HUDEP-2 (cell line): ENCODE measurements at regions not wholly inside any gene's neighbourhood (a gene's known extent, or its start where the extent isn't known, plus 50 kb on each side); places are given as distances from the start of the nearest gene placed in this dataset.
"Not testable (repeated sequence)": the region's sequence is repeated elsewhere in the genome, so short reads cannot be mapped to it uniquely, and the experiment has no call there.

Source experiments
- DNase-seq, 76 experiments: peaks; one replicate each; lab custom pipeline; 2025; ENCODE audit not compliant: unreplicated experiment in 76 of 76; lab: John Stamatoyannopoulos, UW

- no peak for DNase-seq
Measured at GRCh38 chr6:872570-873125, 179.7 kb upstream of the EXOC2 start.

DNA sequence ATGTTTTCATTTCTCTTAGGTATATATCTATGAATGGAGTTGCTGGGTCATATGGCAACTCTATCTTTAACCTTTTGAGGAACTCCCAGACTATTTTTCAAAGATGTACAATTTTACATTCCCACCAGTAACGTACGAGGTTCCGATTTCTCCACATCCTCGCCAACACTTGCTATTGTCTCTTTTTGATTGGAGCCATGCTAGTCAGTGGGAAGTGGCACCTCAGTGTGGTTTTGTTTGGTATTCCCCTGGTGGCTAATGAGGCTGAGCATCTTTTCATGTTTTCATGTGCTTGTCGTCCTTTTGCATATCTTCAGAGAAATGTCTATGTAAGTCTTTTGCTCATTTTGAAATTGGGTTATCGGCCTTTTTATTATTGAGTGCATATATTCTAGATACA lies 178.6 kb upstream of the EXOC2 start:
- no peak for DNase-seq

GRCh38 chr6:870096-870495 lies 177.2 kb upstream of the EXOC2 start:
- no peak for DNase-seq

DNA sequence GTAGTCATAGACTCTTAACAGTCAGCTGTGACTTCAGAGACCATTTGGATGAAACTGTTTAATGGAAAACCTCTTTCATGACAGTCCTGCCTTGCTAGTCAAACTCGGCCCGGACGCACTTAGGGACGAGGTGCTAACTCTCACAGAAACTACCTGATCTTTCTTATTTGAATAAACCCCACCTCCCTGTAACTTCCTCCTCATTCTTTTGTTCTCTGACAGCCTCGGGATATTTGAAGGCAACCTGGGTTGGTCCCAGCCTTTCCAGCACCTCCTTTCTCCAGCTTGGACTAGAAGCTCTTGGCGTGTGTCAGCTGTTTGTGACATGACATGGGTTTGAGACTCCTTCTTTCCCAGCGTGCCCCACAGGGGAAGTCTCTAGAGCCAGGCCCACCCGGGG lies 175.3 kb upstream of the EXOC2 start:
- no peak for DNase-seq

DNA sequence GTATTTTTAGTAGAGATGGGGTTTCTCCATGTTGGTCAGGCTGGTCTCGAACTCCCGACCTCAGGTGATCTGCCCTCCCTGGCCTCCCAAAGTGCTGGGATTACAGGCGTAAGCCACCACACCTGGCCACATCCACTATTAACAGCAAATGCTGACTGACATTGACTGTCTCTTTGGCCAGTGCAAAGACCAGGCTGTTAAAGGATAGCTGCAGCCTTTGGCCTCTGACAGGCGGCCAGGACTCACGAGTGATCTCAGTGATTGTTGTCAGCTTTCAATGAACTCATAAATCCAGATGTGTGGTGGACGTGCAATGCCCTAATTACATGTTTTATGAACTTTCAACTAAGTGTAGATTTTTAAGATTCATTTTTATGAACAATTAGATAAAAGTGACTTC lies 174.4 kb upstream of the EXOC2 start:
- no peak for DNase-seq

DNA sequence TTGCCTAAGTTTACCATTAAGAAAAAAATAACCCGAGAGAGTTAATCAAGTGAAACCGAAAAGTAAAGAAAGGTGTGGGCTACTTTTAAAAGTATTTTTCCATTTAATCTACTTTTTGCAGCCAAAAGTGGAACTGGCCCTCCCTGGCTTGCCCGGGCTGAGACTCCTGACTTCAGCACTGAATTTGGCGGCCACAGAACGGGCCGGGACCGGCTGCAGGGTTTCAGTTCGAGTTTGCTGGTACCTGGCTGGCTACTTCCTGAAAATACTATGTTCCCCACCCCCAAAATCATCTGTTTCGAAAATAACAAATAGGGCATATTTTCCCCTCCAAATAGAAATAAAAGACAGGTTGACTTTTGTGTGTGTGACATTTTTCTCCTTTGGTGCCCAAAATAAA lies 173.4 kb upstream of the EXOC2 start:
- DNase-seq = no peak

DNA sequence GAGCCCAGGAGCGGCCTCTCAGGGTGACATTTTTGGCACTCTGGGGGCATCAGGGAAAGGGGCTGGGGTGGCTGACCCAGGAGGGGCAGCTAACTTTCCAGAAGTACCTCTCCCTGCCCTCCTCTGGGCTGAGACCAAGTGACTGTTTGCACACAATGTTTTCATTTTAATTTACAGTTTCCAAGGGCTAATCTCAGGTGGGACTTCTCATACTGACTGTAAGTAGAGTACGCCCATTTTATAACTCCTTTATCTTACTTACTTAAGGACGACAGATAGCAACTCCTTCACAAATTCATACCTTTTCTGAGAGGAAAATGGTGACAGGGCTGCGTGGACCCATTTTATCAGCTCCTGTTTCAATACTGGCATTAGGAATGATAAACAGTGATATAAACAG lies 172.9 kb upstream of the EXOC2 start:
- DNase-seq = no peak

- no peak for DNase-seq
Measured at GRCh38 chr6:863831-864230, 170.9 kb upstream of the EXOC2 start.

GRCh38 chr6:863127-863526 lies 170.2 kb upstream of the EXOC2 start:
- not testable (repeated sequence) for DNase-seq

- DNase-seq = no peak
Measured at GRCh38 chr6:859936-860335, 167.0 kb upstream of the EXOC2 start.

GRCh38 chr6:854406-855118 lies 161.6 kb upstream of the EXOC2 start:
- DNase-seq = no peak

DNA sequence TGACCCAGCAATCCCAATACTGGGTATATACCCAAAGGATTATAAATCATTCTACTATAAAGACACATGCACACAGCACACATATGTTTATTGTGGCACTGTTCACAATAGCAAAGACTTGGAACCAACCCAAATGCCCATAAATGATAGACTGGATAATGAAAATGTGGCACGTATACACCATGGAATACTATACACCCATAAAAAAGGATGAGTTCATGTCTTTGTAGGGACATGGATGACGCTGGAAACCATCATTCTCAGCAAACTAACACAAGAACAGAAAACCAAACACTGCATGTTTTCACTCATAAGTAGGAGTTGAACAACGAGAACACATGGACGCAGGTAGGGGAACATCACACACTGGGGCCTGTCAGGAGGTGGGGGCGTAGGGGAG lies 159.3 kb upstream of the EXOC2 start:
- DNase-seq = not testable (repeated sequence)

- DNase-seq = no peak
Measured at GRCh38 chr6:849075-849506, 156.2 kb upstream of the EXOC2 start.

DNA sequence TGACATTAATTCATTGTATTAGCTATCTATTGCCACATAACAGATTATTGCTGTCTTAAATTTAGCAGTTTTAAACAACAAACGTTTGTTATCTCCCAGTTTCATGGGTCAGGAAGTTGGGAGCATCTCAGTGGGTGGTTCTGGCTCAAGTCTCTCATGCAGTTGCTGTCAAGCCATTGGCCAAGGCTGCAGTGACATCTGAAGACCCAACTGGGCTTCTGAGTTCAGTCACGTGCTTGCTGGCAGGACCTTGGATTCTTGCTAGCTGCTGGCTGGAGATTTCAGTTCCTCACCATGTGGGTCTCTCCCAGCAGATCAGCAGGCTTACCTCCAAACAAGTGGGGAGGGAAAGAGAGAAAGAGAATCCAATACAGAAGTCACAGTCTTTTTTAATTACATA lies 152.6 kb upstream of the EXOC2 start:
- no peak for DNase-seq

GRCh38 chr6:845101-845500 lies 152.2 kb upstream of the EXOC2 start:
- DNase-seq = no peak

GRCh38 chr6:842141-842540 lies 149.2 kb upstream of the EXOC2 start:
- no peak for DNase-seq

GRCh38 chr6:841569-841968 lies 148.6 kb upstream of the EXOC2 start:
- DNase-seq = no peak

GRCh38 chr6:839201-839600 lies 146.3 kb upstream of the EXOC2 start:
- DNase-seq = no peak

- DNase-seq = no peak
Measured at GRCh38 chr6:837380-837779, 144.4 kb upstream of the EXOC2 start.

GRCh38 chr6:836276-836853 lies 143.4 kb upstream of the EXOC2 start:
- DNase-seq = no peak

DNA sequence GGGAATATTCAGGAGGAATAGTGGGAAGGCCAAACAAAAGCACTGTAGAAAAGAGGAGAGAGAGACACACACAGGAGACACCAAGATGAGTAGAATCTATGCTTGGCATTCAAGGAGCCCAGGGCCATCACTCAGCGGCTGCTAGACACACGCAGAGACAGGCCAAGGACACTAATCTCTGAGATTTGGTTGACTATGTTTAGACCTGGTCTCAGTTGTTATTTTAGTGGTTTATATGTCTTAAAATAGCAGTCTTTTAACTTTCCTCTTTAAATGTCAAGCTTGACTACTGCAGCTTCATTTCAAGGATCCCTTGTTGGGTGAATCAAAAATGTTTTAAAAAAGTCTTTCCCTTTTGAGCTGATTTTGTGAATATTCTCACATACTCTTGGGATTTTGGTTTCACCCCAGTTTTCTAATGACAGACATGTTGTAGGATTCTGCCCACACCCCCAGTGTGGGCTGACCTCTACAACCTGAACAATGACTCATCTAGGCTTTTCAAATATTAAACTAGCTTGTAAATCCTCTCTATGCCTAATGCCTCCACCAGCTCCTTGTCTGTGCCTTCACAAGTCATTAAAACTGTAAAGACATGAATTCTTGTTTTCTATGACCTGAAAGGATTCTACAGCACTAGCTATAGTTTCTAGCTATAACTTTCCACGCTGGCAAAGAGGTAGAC lies 142.7 kb upstream of the EXOC2 start:
- DNase-seq = no peak

DNA sequence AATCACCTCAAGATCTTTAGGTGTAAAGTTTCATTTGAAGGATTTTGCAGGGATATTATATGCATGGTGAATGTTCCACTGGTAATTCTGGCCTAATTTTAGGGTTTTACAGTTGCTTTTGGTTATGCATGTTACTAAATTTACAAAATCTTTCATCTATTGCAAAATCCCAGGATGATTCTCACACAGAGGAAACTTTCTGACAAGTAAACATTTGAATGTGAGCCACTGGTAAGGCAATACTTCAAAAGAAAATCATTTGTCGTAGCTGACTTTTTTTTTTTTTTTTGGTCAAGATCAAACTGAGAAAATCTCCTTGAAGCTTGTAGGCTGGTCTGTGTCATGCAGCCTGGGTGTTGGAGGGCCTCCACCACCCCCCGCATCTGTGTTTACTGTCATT lies 141.9 kb upstream of the EXOC2 start:
- DNase-seq = no peak
